IPS-15b (cell line): ENCODE measurements at regions not wholly inside any gene's neighbourhood (a gene's known extent, or its start where the extent isn't known, plus 50 kb on each side); places are given as distances from the start of the nearest gene placed in this dataset.

Experiments
- H3K27me3 ChIP-seq: one replicate; pipeline ENCODE4 v1.6.1; 2013; ENCODE audit warnings: low read length; ENCODE audit not compliant: control insufficient read depth, insufficient read depth
- H3K36me3 ChIP-seq: one replicate; pipeline ENCODE4 v1.6.1; 2013; ENCODE audit warnings: low read length; ENCODE audit not compliant: control insufficient read depth, insufficient read depth
- H3K4me1 ChIP-seq: one replicate; pipeline ENCODE4 v1.6.1; 2013; ENCODE audit warnings: mild to moderate bottlenecking, low read length; ENCODE audit not compliant: control insufficient read depth, insufficient read depth
- H3K4me3 ChIP-seq: one replicate; pipeline ENCODE4 v1.5.1; 2013; ENCODE audit warnings: low read depth, low read length
- H3K9ac ChIP-seq: one replicate; pipeline ENCODE4 v1.6.1; 2013; ENCODE audit warnings: low read depth, mild to moderate bottlenecking, low read length
- H3K9me3 ChIP-seq: one replicate; pipeline ENCODE4 v1.6.1; 2013; ENCODE audit warnings: mild to moderate bottlenecking, low read length; ENCODE audit not compliant: control insufficient read depth, insufficient read depth

DNA sequence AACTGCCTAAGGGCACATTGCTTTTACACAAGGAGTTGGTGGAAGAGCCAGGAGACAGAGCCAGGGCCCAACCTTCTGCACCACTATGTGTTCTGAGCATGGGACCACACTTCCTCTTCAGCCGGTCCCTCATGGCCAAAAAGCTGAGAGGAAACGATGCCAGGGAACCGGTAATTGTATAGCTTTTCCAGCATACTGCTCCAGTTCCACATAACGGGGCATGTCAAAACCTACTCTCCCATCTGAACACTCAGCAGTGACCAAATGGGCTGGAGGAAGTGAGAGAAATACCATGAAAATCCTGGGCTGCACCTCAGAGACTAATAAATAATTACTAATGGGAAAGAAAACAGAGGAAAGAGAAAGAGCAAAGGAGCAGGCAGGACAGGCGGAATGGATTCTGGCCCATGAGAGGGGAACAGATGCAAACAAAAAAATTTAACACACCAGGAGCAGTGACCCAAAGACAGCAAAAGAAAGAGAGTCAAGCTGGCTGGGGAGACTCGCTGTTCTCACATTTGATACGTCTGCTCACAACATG, 52.0 kb upstream of the BMP2 start:
- H3K9ac ChIP-seq: no peak overlapping the region
- H3K4me3 ChIP-seq: no peak overlapping the region
- no peaks in the 10 kb centered on the region for H3K27me3 ChIP-seq
- no peaks in the 10 kb centered on the region for H3K9me3 ChIP-seq
- H3K36me3 ChIP-seq: no peaks in the 10 kb centered on the region
- H3K4me1 ChIP-seq: no peaks in the 10 kb centered on the region

DNA sequence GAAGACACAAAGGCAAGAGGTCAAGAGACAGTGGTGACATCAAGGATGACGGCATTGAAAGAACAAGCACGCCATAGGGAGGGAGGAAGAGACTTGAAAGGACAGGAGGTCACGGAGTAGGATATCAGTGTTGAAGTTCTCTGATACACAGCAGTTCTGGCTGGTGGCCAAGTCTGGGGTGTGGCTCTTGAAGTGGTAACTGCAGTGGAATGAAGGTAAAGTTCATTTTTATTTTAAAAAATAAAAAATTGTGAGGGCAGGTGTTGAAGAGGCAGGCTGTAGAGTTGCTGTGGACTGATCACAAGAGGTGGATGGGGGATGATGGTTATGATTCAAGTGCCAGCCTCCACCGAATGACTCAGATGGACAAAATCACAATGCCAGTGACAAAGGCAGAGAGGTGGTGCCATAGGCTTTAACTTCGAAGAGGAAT, 53.2 kb upstream of the BMP2 start:
- Histone ChIP-seq H3K27me3 (no peaks in the 10 kb centered on the region), H3K36me3 (no peaks in the 10 kb centered on the region), H3K9ac (no peak overlapping the region), H3K9me3 (no peaks in the 10 kb centered on the region), H3K4me3 (no peak overlapping the region), H3K4me1 (no peaks in the 10 kb centered on the region)

DNA sequence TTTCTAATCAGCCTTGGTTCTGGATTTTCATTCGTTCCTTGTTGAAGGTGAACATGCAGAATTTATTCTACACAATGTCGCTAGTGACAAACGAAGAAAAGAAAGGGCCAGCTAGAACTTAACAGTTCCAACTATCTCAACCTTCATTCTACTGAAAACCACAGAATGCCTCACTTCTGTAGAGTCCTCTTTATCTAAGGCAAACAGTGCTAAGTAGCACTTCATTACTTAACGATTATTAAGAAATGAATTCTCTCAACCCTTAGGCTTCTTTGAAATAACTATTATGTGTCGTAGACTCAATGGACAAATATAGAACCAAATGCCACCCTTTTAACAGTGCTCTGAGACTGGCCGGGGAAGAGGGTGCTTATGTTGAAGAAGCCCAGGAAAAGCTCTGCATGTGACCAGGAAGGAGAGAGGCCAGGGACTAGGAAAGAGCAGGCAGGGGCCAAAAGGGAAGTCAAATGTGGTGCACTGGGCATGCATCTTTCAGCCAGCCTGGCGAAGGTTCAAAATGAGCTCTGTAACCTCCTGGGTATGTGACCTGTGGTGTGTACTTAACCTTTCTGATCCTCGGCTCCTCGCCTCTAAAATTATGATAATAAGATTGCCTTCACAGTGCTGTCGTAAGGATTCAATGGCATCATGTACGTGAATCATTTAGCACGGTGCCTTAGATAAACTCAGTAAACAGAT, 55.4 kb upstream of the BMP2 start:
- no peaks in the 10 kb centered on the region for H3K27me3 ChIP-seq
- no peaks in the 10 kb centered on the region for H3K4me1 ChIP-seq
- no peak overlapping the region for H3K9ac ChIP-seq
- no peaks in the 10 kb centered on the region for H3K36me3 ChIP-seq
- H3K4me3 ChIP-seq: no peak overlapping the region
- H3K9me3 ChIP-seq: no peaks in the 10 kb centered on the region

DNA sequence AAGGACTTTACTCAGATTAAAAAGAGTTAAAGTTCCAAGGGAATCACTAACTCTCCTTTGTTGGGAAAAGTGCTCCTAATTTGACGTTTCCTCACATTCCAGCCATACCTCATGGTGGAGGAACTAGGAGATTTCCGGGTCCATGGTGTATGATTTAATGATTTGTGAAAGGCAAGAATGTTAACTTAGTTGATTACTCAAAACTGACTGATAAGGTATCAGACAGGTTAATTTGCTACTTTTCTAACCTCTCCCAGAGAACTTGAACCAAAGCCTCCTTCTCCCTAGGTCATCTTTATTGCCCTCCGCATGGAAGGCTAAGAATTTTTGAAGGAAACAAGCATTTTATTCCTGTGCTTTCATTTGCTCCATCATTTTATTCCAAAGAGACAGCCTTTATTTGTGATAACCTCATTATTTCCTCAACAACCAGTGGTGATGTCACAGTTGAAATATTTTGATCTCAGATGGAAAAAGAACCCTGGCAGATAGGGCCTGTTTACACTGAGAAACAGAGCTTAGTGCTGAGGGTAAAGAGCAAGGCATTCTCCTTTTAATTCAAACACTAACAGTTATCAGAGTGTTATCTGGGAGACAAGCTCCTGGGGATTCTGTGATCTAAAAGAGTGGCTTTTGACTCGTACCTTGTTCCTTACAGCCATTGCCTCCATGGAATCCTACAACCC, 57.4 kb upstream of the BMP2 start:
- Histone ChIP-seq H3K36me3 (no peaks in the 10 kb centered on the region), H3K27me3 (no peaks in the 10 kb centered on the region), H3K4me3 (no peak overlapping the region), H3K9me3 (no peaks in the 10 kb centered on the region), H3K9ac (no peak overlapping the region), H3K4me1 (no peaks in the 10 kb centered on the region)

DNA sequence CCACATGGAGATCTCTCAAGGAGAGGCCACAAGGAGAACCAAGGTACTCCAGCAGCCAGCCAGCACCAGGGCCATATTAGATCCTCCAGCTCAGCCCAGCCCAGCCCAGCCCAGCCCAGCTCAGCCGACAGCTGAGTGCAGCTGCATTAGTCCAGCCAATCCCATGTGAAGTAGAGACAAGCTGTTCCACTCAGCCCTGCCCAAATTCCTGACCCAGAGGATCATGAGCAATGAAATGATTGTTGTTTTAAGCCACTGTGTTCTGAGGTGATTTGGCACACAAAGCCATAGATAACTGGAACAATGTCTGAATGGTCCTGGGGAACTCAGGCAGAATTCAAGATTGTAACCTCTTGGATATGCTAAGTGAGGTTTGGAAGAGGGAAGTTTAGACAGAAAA, 59.5 kb upstream of the BMP2 start:
- H3K9ac ChIP-seq: no peak overlapping the region
- no peaks in the 10 kb centered on the region for H3K27me3 ChIP-seq
- H3K9me3 ChIP-seq: no peaks in the 10 kb centered on the region
- no peak overlapping the region for H3K4me3 ChIP-seq
- H3K36me3 ChIP-seq: no peaks in the 10 kb centered on the region
- no peaks in the 10 kb centered on the region for H3K4me1 ChIP-seq

DNA sequence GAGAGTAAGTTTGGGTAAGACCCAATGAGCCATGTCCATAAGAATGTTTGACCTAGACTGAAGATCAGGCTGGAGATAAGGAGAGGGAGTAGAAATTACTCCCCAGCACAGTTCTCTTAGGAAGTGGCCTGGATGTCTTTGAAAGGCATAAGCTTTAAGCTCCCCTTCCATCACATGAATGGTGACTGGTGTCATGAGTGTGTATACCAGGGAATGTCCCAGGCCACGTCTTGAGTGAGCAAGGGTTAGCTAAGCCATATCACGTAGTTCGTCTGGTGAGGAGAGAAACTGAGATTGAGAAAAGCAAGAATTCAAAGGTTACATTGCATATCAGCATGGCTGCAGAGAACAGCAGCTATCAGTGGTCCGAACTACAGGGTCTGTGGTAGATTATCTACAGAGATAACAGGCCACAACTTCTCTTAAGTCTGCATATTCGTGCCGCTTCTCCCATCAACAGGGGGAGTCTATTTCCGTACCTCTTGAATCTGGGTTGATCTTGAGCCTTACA, 60.1 kb upstream of the BMP2 start:
- no peaks in the 10 kb centered on the region for H3K36me3 ChIP-seq
- H3K27me3 ChIP-seq: no peaks in the 10 kb centered on the region
- H3K9ac ChIP-seq: no peak overlapping the region
- no peaks in the 10 kb centered on the region for H3K4me1 ChIP-seq
- no peaks in the 10 kb centered on the region for H3K9me3 ChIP-seq
- H3K4me3 ChIP-seq: no peak overlapping the region

DNA sequence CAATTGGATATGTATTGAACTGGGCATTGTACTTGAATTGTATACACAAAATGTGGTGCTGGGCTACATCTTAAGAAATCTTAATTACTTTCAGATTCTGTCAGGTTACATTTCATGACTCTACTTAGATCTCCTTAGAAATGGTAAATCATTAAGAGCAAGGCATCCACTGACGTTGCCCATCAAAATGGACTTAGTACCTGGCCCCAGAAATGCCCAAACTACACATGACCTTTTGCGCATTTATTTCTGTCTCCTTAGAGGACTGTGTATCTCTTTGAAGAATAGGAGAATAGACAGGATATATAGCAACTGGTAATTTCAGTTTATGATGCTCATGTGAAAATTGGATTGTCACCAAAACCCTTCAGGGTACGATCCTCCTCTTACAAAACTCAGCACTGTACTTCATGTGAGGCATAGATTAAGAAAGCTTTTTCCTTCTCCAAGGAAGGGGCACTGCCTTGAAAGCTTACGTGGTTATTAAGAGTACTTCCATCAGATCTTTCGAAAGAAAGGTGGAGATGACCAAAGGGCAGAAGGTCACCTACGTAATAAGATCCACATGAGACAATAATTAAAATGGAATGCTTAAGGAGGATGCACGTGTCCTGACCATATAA, 61.4 kb upstream of the BMP2 start:
- no peaks in the 10 kb centered on the region for H3K4me1 ChIP-seq
- no peaks in the 10 kb centered on the region for H3K27me3 ChIP-seq
- no peak overlapping the region for H3K9ac ChIP-seq
- no peaks in the 10 kb centered on the region for H3K36me3 ChIP-seq
- H3K4me3 ChIP-seq: no peak overlapping the region
- H3K9me3 ChIP-seq: no peaks in the 10 kb centered on the region

DNA sequence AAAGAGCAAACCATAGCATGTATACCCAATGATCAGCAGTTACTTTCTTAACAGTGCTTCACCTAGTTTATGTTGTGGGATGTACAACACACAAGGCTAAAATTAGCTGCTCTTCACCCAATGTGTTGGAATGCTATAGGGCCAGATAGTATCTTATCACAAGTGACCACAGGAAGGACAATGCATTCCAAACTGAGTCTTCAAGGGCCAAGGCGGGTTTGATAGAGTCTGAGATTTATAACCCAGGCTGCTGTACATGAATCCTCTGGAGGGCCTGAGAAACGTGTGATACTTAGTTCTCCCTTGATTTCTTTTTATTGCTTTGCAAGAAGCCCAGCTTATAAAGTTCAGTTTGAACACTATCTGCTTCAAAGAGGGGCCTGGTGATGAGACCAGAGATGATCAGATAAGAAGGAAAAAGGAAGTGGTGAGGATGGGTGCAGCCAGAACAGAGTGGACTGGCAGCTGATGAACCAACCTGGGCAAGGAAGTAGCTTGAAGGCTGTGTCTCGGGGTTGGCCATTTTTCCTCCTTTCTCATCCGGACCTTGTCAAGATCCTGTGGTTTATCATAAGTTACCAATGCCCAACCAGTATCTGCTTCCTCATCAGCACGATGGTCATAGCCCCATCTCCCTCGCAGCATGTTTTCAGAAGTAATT, 62.2 kb upstream of the BMP2 start:
- Histone ChIP-seq H3K27me3 (no peaks in the 10 kb centered on the region), H3K36me3 (no peaks in the 10 kb centered on the region), H3K4me3 (no peak overlapping the region), H3K9ac (no peak overlapping the region), H3K4me1 (no peaks in the 10 kb centered on the region), H3K9me3 (no peaks in the 10 kb centered on the region)

DNA sequence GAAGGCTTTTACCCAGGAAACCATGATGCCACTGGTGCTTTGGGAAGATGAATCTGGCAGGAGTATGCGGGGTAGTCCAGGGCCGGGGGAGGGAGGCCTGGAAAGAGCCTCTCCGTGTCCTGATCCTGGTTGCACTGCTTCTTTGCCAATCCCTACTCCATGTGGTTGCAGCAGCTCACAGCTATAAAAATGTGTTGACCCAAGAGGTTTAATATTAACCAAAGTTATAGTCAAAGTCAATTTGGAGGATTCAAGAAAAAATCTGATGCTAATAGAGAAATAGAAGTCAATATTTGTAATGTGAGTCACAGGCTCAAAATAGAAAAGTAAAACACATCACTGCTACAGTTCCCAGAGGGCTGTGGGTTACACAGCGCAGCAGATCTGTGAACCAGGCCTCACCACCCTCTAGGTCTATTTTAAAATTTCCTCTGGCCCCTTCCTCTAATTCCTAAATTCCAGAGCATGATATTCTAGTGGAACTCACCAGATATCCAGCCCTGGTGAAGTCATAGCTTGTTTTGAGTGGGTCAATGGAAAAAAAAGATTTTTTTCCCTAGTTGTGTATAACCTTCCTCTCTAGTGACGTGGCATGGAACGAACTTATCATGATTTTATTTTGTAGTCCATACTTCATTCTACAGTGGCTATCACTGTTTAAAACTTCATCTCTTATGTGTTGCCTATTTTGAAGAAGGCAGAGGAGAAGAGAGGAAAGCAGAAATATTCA, 63.2 kb upstream of the BMP2 start:
- Histone ChIP-seq H3K36me3 (no peaks in the 10 kb centered on the region), H3K4me1 (no peaks in the 10 kb centered on the region), H3K9ac (no peak overlapping the region), H3K9me3 (no peaks in the 10 kb centered on the region), H3K4me3 (no peak overlapping the region), H3K27me3 (no peaks in the 10 kb centered on the region)

DNA sequence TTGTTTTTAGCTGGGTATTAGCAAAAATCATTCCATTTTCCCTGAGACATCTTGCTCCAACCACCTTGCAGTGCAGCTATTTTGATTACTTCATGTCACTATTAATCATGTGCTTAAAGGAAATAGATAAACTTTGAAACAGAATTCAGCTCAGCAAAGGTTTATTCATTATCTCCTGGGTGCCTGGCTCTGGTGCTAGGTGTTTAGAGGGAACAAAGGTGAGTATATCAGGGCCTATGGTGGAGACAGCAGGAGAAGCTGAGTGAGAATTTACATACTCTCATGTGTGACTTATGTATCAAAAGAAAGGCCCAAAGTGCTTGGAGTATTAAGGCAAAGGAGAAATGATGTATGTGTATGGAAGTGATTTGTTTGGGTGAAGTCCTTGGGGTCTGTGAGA, 63.8 kb upstream of the BMP2 start:
- Histone ChIP-seq H3K36me3 (no peaks in the 10 kb centered on the region), H3K27me3 (no peaks in the 10 kb centered on the region), H3K4me3 (no peak overlapping the region), H3K4me1 (no peaks in the 10 kb centered on the region), H3K9me3 (no peaks in the 10 kb centered on the region), H3K9ac (no peak overlapping the region)

DNA sequence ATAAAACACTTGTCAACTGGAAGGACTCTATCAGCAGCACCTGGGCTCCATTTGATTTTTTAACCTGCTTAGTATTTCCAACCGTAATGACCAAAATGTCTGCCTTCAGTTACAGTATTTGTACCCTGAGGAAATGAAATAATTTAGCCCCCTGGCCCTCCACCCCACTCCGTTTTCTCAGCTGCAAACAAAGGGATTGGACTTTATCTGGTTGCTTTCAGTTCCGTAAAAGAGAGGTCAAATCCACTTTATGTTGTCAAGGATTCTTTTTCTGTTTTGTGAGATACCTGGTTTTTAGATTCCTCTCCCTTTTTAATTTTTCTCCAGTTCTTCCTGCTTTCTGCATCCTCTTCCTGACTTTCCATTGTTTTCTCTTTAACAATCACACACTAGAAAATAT, 64.4 kb upstream of the BMP2 start:
- H3K27me3 ChIP-seq: no peaks in the 10 kb centered on the region
- no peak overlapping the region for H3K9ac ChIP-seq
- no peaks in the 10 kb centered on the region for H3K4me1 ChIP-seq
- H3K4me3 ChIP-seq: no peak overlapping the region
- H3K9me3 ChIP-seq: no peaks in the 10 kb centered on the region
- H3K36me3 ChIP-seq: no peaks in the 10 kb centered on the region
